ENCODE measurements at regions not wholly inside any gene's neighbourhood (a gene's known extent, or its start where the extent isn't known, plus 50 kb on each side); places are given as distances from the start of the nearest gene placed in this dataset.
"Not testable (repeated sequence)": the region's sequence is repeated elsewhere in the genome, so short reads cannot be mapped to it uniquely, and the experiment has no call there.

- intact Hi-C loops (cut with DNase I): no loop called here
- no peak for DNase-seq
- Histone ChIP-seq H3K4me1 (no peaks in the 10 kb centered on the region), H3K27ac (no peak overlapping the region), H3K36me3 (no peaks in the 10 kb centered on the region), H3K27me3 (no peaks in the 10 kb centered on the region), H3K4me3 (no peak overlapping the region), H3K9me3 (no peaks in the 10 kb centered on the region)
- 47 to 68% methylated on average over 2 of the region's 2 CpGs for WGBS, 2 donors
- TF ChIP-seq CTCF (IDR thresholded peaks at IDR 0.05) (no peak), POLR2A (IDR thresholded peaks at IDR 0.05) (no peak)
These were observed 289.6 kb downstream of the ZIC3 start for GRCh38 chrX:137855490-137855889.

- WGBS, 2 donors: 17 to 21% methylated on average over 1 to 3 of the region's 3 CpGs
- H3K27me3 ChIP-seq: no peaks in the 10 kb centered on the region
- TF ChIP-seq CTCF (IDR thresholded peaks at IDR 0.05): no peak
- no peak for DNase-seq
- intact Hi-C loops (cut with DNase I): no loop called here
- H3K4me1 ChIP-seq: no peaks in the 10 kb centered on the region
- H3K4me3 ChIP-seq: no peak overlapping the region
- H3K36me3 ChIP-seq: no peaks in the 10 kb centered on the region
- no peaks in the 10 kb centered on the region for H3K9me3 ChIP-seq
- no peak overlapping the region for H3K27ac ChIP-seq
These were observed 292.2 kb downstream of the ZIC3 start for GRCh38 chrX:137858106-137858505.

- Histone ChIP-seq H3K9me3 (no peaks in the 10 kb centered on the region), H3K27me3 (no peaks in the 10 kb centered on the region), H3K27ac (no peak overlapping the region), H3K4me3 (no peak overlapping the region), H3K4me1 (no peaks in the 10 kb centered on the region), H3K36me3 (no peaks in the 10 kb centered on the region)
- intact Hi-C loops (cut with DNase I): no loop called here
- 56 to 68% methylated on average over 3 of the region's 3 CpGs for whole genome bisulfite sequencing, 2 donors
- TF ChIP-seq POLR2A (IDR thresholded peaks at IDR 0.05) (no peak), CTCF (IDR thresholded peaks at IDR 0.05) (no peak)
- DNase-seq: no peak
These were observed 312.5 kb downstream of the ZIC3 start for GRCh38 chrX:137878401-137878800.

GRCh38 chrX:137882960-137883359, 317.0 kb downstream of the ZIC3 start:
- no peaks in the 10 kb centered on the region for H3K36me3 ChIP-seq
- H3K4me3 ChIP-seq: no peak overlapping the region
- H3K9me3 ChIP-seq: peaks cover 0 to 5% (median 0%) of the 10 kb centered on the region in 3 donors
- DNase-seq: no peak
- no peak for TF ChIP-seq CTCF (IDR thresholded peaks at IDR 0.05)
- TF ChIP-seq POLR2A (IDR thresholded peaks at IDR 0.05): no peak
- WGBS, 2 donors: 50 to 63% methylated on average over 1 to 2 of the region's 2 CpGs
- H3K4me1 ChIP-seq: no peaks in the 10 kb centered on the region
- intact Hi-C loops (cut with DNase I): no loop called here
- H3K27me3 ChIP-seq: no peaks in the 10 kb centered on the region
- no peak overlapping the region for H3K27ac ChIP-seq

- intact Hi-C loops (cut with DNase I): not testable (repeated sequence)
- WGBS, 2 donors: 33 to 56% methylated on average over 1 of the region's 1 CpG
These were observed 318.9 kb downstream of the ZIC3 start for GRCh38 chrX:137884813-137885212.

DNA sequence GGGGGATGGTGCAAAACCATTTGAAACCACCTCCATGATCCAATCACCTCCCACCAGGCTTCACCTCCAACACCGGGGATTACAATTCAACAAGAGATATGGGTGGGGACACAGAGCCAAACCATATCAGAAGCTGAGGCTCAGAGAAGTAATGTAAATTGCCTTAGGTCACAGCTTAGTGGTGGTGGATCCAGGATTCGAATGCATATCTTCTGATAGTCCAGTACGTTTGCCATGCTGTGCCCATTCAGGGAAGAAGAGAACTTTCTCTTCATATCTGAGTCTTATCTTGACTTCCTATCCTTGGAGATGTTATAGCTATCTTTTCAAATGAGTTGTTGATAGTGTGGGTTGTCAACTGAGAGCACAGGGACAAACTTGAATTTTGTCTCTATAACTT, 325.5 kb downstream of the ZIC3 start:
- no peak overlapping the region for H3K27ac ChIP-seq
- intact Hi-C loops (cut with DNase I): no loop called here
- H3K4me3 ChIP-seq: no peak overlapping the region
- TF ChIP-seq CTCF (IDR thresholded peaks at IDR 0.05) (no peak), POLR2A (IDR thresholded peaks at IDR 0.05) (no peak)
- H3K9me3 ChIP-seq: no peaks in the 10 kb centered on the region
- DNase-seq: no peak
- no peaks in the 10 kb centered on the region for H3K27me3 ChIP-seq
- 57 to 62% methylated on average over 3 of the region's 3 CpGs for WGBS, 2 donors
- no peaks in the 10 kb centered on the region for H3K4me1 ChIP-seq
- no peaks in the 10 kb centered on the region for H3K36me3 ChIP-seq

More at GRCh38 chrX:137884813-137885212, 318.9 kb downstream of the ZIC3 start:
- not testable (repeated sequence) for H3K27ac ChIP-seq, H3K4me1 ChIP-seq, H3K9me3 ChIP-seq, H3K27me3 ChIP-seq, H3K36me3 ChIP-seq, H3K4me3 ChIP-seq, DNase-seq
